Peyer's patch (tissue), 4 donors: ENCODE measurements at regions not wholly inside any gene's neighbourhood (a gene's known extent, or its start where the extent isn't known, plus 50 kb on each side); places are given as distances from the start of the nearest gene placed in this dataset.

Experiments
- DNase-seq, 3 donors: peaks; one replicate each; pipeline ENCODE4 v3.0.0-alpha.2; 2017 to 2019
- H3K27ac ChIP-seq, 4 donors: fragments of 200-600 bp; sonication (generic); one replicate each; pipeline ENCODE4 v1.5.1; 2016 to 2019
- H3K27me3 ChIP-seq, 2 donors: fragments of 200-600 bp; sonication (generic); one replicate each; pipeline ENCODE4 v1.5.1; 2019
- H3K36me3 ChIP-seq, 3 donors: fragments of 200-600 bp; sonication (generic); one replicate each; pipeline ENCODE4 v1.5.1; 2016 to 2019
- H3K4me1 ChIP-seq, 4 donors: fragments of 200-600 bp; sonication (generic); one replicate each; pipeline ENCODE4 v1.5.1; 2016 to 2019
- H3K4me3 ChIP-seq, 4 donors: fragments of 200-600 bp; sonication (generic); 1 replicate in 3 of 4; 2 replicates in 1 of 4; pipeline ENCODE4 v1.5.1; 2016 to 2019; ENCODE audit warnings: mild to moderate bottlenecking in 1 of 4
- H3K9me3 ChIP-seq, 4 donors: fragments of 200-600 bp; sonication (generic); one replicate each; pipeline ENCODE4 v1.5.1; 2016 to 2019; ENCODE audit warnings: mild to moderate bottlenecking in 1 of 4
- CTCF ChIP-seq, 6 experiments: fragments of 450-650 bp in 4 of 6; fragments of 200-600 bp in 2 of 6; sonication (generic) in 1 of 6; IDR thresholded peaks; one replicate each; pipeline ENCODE4 v1.5.1; 2017 to 2019; ENCODE audit warnings: antibody characterized with exemption in 6 of 6, mild to moderate bottlenecking in 3 of 6, moderate library complexity in 1 of 6
- POLR2A ChIP-seq, 2 donors: fragments of 450-650 bp; IDR thresholded peaks; one replicate each; pipeline ENCODE4 v1.5.1; 2017; ENCODE audit warnings: antibody characterized with exemption in 2 of 2, mild to moderate bottlenecking in 2 of 2, moderate library complexity in 2 of 2

- no peak for DNase-seq
- Histone ChIP-seq H3K9me3 (no peaks in the 10 kb centered on the region), H3K4me1 (no peaks in the 10 kb centered on the region), H3K27ac (no peak overlapping the region), H3K36me3 (no peaks in the 10 kb centered on the region), H3K27me3 (no peaks in the 10 kb centered on the region), H3K4me3 (no peak overlapping the region)
- no peak for TF ChIP-seq CTCF (IDR thresholded peaks at IDR 0.05)
- TF ChIP-seq POLR2A (IDR thresholded peaks at IDR 0.05) = no peak
Measured at GRCh38 chr9:78671785-78672184, 374.9 kb downstream of the PSAT1 start.

GRCh38 chr9:78674874-78675273 is 377.9 kb downstream of the PSAT1 start:
- no peak overlapping the region for H3K4me3 ChIP-seq
- no peaks in the 10 kb centered on the region for H3K9me3 ChIP-seq
- no peaks in the 10 kb centered on the region for H3K27me3 ChIP-seq
- no peak overlapping the region for H3K27ac ChIP-seq
- no peaks in the 10 kb centered on the region for H3K4me1 ChIP-seq
- DNase-seq = no peak
- no peaks in the 10 kb centered on the region for H3K36me3 ChIP-seq
- TF ChIP-seq POLR2A (IDR thresholded peaks at IDR 0.05) (no peak), CTCF (IDR thresholded peaks at IDR 0.05) (no peak)

- Histone ChIP-seq H3K4me1 (no peaks in the 10 kb centered on the region), H3K36me3 (no peaks in the 10 kb centered on the region), H3K4me3 (no peak overlapping the region), H3K9me3 (no peaks in the 10 kb centered on the region), H3K27ac (no peak overlapping the region), H3K27me3 (no peaks in the 10 kb centered on the region)
- DNase-seq = no peak
- TF ChIP-seq CTCF (IDR thresholded peaks at IDR 0.05) = no peak
- TF ChIP-seq POLR2A (IDR thresholded peaks at IDR 0.05) = no peak
Measured at GRCh38 chr9:78676009-78676408, 379.1 kb downstream of the PSAT1 start.

- DNase-seq = no peak
- Histone ChIP-seq H3K27me3 (no peaks in the 10 kb centered on the region), H3K4me1 (no peaks in the 10 kb centered on the region), H3K9me3 (no peaks in the 10 kb centered on the region), H3K4me3 (no peak overlapping the region), H3K36me3 (no peaks in the 10 kb centered on the region), H3K27ac (no peak overlapping the region)
- no peak for TF ChIP-seq CTCF (IDR thresholded peaks at IDR 0.05)
- TF ChIP-seq POLR2A (IDR thresholded peaks at IDR 0.05) = no peak
Measured at GRCh38 chr9:78676623-78677022, 379.7 kb downstream of the PSAT1 start.

- no peaks in the 10 kb centered on the region for H3K4me1 ChIP-seq
- DNase-seq = no peak
- H3K9me3 ChIP-seq = no peaks in the 10 kb centered on the region
- TF ChIP-seq CTCF (IDR thresholded peaks at IDR 0.05) = no peak
- TF ChIP-seq POLR2A (IDR thresholded peaks at IDR 0.05) = no peak
- no peaks in the 10 kb centered on the region for H3K36me3 ChIP-seq
- H3K4me3 ChIP-seq = no peak overlapping the region
- H3K27ac ChIP-seq = no peak overlapping the region
- no peaks in the 10 kb centered on the region for H3K27me3 ChIP-seq
Measured at GRCh38 chr9:78677326-78677725, 380.4 kb downstream of the PSAT1 start.

GRCh38 chr9:78678877-78679276 is 382.0 kb downstream of the PSAT1 start:
- Histone ChIP-seq H3K4me3 (no peak overlapping the region), H3K27me3 (no peaks in the 10 kb centered on the region), H3K4me1 (no peaks in the 10 kb centered on the region), H3K36me3 (no peaks in the 10 kb centered on the region), H3K27ac (no peak overlapping the region), H3K9me3 (no peaks in the 10 kb centered on the region)
- no peak for TF ChIP-seq POLR2A (IDR thresholded peaks at IDR 0.05)
- TF ChIP-seq CTCF (IDR thresholded peaks at IDR 0.05) = no peak
- DNase-seq = no peak
